Bone marrow (tissue), 2 donors: ENCODE measurements at regions not wholly inside any gene's neighbourhood (a gene's known extent, or its start where the extent isn't known, plus 50 kb on each side); places are given as distances from the start of the nearest gene placed in this dataset.
"Not testable (repeated sequence)": the region's sequence is repeated elsewhere in the genome, so short reads cannot be mapped to it uniquely, and the experiment has no call there.

ENCODE experiments used
- DNase-seq, 2 donors: peaks; one replicate each; lab custom pipeline; 2025; lab: John Stamatoyannopoulos, UW

DNA sequence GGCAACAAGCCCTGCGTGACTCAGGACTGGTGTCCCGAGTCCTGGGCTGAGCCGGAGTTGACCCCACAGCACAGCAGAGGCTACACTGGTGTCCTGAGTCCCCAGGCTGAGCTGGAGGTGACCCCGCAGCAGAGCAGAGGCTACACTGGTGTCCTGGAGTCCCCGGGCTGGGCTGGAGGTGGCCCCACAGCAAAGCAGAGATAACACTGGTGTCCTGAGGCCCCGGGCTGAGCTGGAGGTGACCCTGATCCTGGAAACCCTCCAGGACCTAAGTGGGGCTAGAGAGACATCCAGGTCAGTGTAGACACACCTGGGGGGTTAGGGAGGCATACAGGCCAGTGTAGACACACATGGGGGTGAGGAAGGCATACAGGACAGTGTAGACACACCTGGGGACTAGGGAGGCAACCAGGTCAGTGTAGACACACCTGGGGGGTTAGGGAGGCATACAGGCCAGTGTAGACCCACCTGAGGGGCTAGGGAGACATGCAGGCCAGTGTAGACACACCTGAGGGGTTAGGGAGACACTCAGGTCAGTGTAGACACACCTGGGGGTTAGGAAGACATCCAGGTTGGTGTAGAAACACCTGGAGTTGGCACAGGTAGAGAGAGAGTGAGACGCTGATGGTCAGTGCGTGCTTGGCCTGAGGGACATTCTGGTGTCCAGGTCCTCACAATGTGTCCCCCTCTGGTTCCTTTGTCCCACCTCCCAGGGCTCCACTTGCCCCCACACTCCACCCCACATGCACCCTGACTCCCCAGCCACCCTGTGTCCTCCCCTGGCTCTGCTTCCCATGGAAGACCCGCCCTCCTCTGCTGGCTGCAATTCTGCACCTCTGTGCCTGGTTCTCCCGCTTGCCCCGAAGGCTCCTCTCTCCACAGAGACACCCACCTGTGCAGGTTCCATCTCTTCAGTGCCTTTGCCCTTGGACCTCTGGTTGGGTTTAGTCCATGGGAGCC is 321.6 kb upstream of the SFSWAP start:
- no peak for DNase-seq

DNA sequence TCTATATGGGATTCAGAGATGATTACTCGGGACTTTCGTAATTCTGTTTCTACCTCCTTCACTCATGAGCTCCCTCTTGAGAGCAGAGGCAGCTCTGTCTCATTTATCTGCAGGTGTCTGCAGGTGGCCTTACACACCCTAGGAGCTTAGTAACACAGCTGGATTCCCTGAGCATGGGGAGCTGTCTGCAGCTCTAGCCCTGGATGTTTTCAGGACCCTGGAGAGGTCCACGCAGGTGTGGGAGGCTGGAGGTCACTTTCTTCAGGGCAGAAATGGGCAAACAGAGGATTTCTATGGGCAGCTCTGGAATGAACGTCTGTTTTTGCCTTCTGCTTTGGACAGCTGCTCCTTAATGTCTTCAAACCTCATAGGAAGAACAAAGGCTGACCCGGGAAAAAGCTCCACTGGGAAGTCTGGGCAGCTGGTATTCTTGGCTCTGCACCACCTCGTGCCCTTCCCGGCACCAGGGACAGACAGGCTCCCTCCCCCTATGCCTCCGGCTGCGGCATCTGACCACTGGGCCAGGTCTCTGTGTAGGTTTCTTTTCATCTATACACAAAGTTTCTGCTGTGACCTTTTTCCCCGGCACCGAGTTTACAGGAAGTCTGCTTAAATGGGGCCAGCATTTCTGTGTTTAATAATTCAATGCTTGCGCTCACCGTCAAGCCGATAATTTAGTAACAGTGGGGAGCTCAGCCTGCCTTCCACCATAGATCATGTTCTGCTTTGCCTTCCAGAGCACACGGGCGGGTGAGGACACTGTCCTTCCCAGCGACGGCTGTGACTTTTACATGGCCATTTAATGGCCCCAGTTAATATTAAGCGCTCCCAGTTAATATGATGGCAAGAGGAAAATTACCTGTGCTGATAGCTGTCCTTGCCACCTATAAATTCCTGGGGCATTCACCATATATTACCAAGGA is 320.2 kb upstream of the SFSWAP start:
- DNase-seq: no peak

DNA sequence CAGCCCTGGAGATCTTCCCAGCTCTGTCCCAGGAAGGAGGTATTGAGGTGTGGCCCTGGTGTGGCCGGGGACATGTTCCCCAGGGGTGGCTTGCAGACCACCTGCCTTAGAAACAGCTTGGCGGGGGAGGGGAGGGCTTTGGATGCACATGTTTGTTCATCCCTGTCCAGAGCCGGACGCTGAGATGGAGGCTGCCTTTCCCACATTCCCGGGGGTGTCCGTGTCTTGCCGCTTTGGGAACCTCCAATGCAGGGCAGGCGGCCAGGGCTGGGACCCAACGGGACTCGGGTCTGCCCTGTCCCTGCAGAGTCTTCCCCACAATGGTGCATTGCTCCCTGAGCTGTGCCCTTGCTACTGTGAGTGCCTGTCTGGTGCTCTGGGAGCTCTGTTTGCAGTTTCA is 319.5 kb upstream of the SFSWAP start:
- no peak for DNase-seq

DNA sequence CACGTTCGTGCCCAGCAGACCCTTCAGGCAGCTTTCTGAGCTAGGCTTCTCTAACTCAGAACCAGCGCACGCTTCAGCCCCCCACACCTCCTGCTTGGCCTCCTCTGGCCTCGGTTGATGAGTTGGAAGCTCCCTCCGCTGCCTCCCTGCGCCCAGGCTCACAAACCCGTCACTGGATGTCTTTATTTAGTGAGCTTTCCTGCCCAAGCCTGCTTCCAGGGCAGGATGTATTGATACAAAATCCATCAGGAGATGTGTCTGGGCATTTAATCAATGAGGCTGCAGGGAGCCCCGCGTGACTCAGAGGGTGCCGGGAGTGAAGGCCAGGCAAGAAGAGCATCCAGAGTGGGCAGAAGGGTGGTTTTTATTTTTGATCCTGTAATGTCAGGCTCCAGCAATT is 316.1 kb upstream of the SFSWAP start:
- DNase-seq: not testable (repeated sequence)

DNA sequence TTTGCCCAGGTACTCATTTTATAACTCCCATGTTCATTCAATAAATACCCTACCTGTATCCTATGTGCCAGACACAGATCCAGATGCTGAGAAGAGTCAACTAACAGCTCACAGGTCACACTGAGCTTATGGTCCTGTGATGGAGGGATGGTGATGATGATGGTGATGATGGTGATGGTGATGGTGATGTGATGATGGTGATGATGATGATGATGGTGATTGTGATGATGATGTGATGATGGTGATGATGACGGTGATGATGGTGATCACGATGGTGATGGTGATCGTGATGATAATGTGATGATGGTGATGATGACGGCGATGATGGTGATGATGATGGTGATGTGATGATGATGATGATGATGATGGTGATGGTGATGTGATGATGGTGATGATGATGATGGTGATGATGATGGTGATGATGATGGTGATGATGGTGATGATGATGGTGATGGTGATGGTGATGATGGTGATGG is 315.6 kb upstream of the SFSWAP start:
- DNase-seq: not testable (repeated sequence)

DNA sequence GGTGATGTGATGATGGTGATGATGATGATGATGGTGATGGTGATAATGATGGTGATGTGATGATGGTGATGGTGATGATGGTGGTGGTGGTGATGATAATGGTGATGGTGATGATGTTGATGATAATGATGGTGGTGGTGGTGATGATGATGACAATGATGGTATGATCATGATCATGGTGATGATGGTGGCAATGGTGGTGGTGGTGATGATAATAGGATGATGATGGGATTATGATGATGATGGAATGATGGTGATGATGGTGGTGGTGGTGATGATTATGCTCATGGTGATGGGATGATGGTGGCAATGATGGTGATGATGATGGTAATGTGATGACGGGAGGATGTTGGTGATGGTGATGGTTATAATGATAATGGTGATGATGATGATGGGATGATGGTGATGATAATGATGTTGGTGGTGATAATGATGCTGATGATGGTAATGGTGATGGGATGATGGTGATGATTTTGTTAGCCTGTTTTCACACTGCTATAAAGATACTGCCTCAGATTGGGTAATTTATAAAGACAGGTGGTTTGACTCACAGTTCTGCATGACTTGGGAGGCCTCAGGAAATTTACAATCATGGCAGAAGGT is 314.8 kb upstream of the SFSWAP start:
- DNase-seq: no peak

DNA sequence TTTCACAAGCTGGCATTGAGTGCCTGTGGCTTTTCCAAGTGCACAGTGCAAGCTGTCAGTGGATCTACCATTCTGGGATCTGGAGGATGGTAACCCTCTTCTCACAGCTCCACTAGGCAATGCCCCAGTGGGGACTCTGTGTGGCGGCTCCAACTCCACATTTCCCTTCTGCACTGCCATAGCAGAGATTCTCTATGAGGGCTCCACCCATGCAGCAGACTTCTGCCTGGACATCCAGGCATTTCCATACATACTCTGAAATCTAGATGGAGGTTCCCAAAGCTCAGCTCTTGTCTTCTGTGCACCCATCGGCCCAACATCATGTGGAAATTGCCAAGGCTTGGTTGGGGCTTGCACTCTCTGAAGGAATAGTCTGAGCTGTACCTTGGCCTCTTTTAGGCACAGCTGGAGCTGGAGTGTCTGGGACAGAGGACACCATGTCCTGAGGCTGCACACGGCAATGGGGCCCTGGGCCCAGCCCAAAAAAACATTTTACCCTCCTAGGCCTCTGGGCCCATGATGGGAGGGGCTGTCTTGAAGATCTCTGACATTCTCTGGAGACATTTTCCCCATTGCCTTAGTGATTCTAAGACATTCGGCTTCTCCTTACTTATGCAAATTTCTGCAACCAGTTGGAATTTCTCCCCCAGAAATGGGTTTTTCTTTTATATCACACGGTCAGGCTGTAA is 313.3 kb upstream of the SFSWAP start:
- DNase-seq: no peak

DNA sequence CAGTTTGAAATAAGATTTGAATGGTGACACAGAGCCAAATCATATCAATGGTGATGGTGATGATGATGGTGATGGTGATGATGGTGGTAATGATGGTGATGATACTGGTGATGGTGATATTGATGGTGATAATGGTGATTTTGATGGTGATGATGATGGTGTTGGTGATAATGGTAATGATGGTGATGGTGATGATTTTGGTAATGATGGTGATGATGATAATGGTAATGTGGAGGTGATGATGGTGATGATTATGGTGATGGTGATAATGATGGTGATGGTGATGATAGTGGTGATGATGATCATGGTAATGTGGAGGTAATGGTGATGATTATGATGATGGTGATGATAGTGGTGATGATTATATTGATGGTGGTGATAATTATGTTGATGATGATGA is 311.9 kb upstream of the SFSWAP start:
- DNase-seq: no peak

DNA sequence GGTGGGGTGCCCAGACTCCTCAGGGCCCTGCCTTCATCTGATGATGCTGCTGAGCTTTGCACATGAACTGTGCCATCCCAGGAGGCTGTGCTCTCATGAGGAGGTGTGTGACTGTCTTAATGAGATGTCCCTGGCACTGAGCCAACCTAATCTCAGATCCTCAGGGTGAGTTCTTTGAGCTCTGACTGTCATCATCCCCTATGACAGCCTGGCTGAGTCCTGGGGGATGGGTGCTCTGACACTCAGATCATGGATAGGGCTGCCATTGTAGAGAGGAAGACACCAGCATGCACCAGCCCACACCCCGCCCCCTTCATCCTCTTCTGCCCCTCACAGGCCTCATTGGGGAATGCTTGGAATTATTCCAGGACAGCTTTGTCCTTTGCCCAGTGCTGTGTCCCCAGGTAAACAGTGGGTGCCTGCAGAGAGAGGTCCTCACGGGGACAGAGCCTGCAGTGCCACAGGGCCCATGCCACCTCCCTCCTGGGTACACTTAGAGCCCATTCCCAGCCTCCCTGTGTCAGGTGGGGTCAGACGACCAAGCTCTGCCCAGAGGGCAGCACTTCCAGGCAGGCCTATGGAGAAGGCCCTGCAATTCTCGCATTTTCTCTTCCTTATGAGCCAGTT is 310.1 kb upstream of the SFSWAP start:
- not testable (repeated sequence) for DNase-seq

DNA sequence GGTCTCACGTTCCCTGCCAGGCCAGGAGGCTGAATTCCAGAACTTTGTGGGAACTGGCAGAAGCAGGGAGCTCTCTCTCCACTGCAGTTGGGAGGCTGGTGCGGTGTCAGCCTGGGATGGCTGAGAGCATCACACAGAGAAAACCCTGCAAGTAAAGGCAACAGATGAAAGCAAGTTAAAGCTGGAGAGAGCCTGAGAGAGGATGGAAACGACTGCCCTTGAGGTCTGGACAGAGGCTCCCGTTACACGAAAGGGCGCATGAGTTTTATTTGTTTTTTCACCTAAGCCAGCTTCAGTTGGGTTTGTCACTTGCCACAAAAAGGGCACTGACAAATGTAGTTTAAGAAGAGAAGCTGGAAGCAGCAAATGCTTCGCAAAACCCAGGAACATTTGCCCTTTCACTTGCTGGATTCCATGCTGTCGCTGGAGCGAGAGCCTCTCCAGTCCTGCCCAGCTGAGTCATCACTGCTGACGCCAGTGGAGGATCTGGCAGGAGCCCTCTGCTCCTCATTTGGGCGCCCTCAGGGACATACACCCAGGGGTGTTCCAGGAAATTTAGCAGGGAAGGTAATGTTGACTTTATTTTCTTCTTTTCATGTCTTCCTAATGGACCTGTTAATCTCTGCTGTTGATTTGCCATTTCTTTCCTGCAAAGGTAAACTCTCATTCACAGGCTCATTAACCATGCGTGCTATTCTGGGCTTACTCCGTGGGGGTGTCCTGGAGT is 308.8 kb upstream of the SFSWAP start:
- DNase-seq: not testable (repeated sequence)

DNA sequence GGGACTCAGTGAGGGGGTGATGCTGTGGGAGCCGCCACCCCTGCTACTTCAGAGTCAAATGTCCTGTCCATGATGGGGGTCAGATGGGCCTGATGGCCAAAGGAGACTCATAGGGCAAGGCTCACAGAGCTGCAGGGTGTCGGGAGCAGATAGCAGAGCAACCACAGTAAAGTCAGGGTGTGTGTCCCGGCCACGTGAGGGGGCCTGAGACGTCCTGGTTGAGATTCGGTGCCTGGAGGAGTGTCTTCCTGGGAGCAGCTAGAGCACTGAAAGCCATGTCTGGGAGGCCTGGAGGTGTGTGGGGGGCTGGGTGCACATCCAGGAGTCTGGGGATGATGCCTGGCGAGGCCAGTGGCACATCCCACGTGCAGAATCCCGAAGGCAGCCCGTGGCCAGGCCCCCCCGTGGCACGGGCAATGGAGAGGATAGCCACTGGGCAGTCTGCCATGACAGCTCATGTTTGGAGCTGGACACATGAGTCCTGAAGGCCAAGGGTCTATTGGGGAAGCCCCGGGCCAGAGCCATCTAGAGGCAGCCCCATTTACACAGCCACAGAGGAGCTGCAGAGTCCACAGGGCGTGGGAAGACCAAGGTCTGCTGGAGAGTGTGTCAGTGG is 308.0 kb upstream of the SFSWAP start:
- DNase-seq: no peak

DNA sequence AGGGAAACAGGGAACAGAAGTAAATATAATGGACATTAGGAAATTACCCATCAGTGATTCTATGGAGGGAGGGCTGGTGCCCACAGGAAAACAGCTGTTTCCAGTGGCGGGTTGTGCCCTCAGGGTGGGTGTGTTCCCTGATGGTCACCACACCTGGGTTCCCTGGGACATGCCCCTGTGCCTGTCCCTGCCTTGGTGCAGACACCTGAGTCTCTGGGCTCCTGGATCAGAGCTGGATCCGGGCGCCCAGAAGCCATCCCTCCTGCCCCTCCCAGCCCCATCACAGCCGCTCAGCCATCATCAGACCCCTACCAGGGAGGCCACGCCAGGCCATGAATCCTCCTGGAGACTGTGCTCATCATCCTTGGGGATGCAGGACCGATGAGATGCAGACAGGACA is 307.2 kb upstream of the SFSWAP start:
- DNase-seq: no peak

DNA sequence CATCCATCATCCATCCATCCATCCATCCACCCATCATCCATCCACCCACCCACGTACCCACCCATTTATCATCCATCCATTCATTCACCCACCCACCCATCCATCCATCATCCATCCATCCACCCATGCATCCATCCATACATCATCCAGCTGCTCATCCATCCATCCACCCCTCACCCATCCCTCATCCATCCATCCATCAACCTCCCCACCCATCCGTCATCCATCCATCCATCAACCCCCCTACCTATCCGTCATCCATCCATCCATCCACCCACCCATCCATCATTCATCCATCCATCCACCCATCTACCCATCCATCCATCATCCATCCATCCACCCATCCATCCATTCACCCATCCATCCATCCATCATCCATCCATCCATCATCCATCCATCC is 306.2 kb upstream of the SFSWAP start:
- DNase-seq: no peak

DNA sequence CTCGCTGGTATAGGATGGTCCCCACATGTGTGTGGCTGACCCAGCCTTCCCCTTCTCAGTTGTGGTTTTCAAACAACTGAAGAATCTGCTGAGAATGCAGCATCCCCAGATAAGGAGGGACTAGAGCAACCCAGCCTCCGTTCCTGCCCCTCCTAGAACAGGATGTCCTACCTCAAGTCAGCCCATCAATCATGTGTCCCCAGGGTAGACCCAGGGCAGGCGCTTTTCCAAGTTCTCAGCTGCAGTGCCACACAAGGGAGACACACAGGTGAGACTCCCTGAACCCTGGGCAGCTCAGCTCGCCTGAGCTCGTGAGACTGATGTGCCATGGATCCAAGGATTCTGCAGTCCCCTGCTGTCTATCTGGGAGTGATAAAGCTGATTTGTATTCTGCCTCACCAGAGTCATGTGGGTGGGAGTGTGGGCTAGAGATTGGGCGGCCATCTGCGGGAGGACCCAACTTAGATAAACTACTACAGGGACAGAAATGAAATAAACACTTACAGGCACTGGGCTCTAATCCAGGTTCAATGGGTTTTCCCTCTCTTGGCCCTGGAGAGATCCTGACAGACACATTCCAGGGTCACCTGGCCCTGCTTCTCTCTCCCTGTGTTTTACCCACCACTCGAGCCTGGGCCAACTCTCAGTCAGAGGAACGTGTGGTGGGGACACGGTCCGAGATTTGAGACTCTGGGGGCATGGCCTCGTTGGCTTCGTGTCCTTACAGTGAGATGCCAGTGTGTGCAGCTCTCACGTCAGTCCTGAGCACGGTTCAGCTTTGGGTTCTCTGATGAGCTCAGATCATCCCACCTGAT is 303.5 kb upstream of the SFSWAP start:
- no peak for DNase-seq

DNA sequence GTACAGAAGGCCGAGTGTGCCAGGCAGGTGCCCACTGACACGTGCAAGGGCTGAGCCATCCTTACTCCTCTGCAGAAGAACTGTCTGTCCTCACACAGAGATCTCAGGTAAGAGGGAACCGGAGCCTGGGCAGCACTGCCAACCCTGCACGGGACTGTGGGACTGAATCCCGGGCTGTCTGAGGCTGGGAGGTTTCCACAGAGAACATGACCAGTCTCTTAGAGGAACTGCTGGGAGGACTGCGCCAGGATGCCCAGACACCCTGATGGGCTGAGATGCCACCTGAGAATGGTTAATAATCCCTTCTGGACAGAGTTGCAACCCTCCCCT is 302.9 kb upstream of the SFSWAP start:
- no peak for DNase-seq

DNA sequence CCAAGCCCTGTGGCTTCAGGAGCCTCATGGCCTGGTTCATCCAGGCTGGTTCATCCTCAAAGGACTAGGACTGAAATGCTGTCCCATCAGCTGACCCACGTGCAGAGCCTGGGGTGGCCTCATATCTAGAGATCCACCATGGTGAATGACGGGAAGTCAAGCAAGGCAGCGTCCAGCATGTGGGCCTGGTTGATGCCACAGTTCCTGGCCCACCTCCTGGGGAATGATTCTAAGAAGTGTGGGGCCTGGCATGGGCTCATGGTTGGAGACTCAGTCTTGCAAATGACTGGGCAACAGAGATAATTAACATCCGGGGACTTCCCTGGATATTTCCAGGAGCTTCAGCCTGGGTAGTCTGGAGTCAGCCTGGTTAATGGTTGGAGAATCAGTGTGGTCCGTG is 302.4 kb upstream of the SFSWAP start:
- DNase-seq: no peak

DNA sequence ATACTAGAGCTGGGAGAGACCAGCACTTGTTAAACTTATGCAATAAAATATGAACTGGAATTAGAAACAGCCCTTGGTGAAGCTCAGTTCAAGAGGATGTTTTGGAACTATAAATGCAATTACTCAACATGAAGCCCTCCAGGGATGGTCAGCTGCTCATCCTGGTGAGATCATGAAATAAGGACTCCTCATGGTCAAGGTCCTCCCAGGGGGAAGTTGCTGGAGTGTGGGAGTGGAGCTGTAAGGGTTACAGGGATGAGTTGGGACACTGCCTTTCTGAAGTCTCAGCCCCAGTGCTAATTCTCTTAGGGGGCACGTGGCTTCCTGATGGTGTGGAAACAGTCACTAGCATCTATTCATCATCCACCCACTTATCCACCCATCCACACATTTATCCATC is 301.7 kb upstream of the SFSWAP start:
- DNase-seq: no peak

DNA sequence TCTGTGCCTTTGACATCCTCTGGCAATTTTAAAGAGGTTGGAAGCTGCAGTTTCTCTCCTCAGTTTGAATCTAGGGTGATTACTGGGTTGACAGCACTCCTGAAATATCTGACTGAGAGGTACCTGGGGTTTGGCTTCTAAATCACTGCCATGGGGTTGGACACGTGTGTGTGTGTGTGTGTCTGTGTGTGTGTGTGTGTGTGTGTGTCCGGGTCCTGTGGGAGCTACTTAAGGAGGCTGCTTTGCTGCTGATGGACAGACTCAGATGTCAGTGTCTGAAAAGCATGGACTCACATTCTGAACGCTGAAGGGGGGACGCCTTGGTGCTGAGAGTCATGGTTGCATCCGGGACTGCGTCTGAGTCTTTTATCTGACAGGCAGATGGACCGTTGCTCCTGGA is 299.1 kb upstream of the SFSWAP start:
- DNase-seq: not testable (repeated sequence)

DNA sequence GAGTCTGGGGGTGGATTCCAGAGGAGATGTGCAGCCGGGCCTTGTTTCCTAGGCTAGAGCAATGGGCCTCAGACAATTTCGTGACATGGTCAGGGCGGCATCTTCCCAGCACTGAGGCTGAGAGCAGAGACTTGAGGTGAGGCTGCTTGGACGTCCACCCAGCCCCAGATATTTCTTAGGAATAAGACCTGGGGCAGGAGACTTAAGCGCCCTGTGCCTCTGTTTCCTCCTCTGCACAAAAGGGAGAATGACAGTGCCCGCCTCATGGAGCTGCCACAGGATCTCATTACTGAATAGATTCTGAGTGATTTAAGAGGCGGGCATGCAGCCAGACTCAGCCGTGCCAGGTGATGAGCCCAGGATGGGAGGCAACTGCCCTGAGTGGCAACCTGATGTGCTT is 297.9 kb upstream of the SFSWAP start:
- DNase-seq: no peak
